Adrenal gland (tissue), 5 donors: ENCODE measurements at regions not wholly inside any gene's neighbourhood (a gene's known extent, or its start where the extent isn't known, plus 50 kb on each side); places are given as distances from the start of the nearest gene placed in this dataset.

Experiments
- CTCF ChIP-seq, 6 experiments: fragments of 450-650 bp in 4 of 6; fragments of 200-600 bp in 2 of 6; sonication (generic) in 1 of 6; IDR thresholded peaks; 1 replicate in 5 of 6; 2 replicates in 1 of 6; pipeline versions ENCODE4 v1.5.1 to v1.8.0; 2016 to 2021; ENCODE audit warnings: antibody characterized with exemption in 6 of 6, mild to moderate bottlenecking in 2 of 6, moderate library complexity in 1 of 6
- POLR2A ChIP-seq, 2 donors: fragments of 450-650 bp; IDR thresholded peaks; one replicate each; pipeline ENCODE4 v1.6.1; 2017; ENCODE audit warnings: antibody characterized with exemption in 2 of 2, mild to moderate bottlenecking in 2 of 2, moderate library complexity in 1 of 2
- donor health status: DM: no; HTN: no; CAD: no.

- TF ChIP-seq CTCF (IDR thresholded peaks at IDR 0.05): no peak
- no peak for TF ChIP-seq POLR2A (IDR thresholded peaks at IDR 0.05)
Measured at GRCh38 chr1:221567859-221568507, 173.9 kb downstream of the DUSP10 start.
